ENCODE measurements at regions not wholly inside any gene's neighbourhood (a gene's known extent, or its start where the extent isn't known, plus 50 kb on each side); places are given as distances from the start of the nearest gene placed in this dataset.

DNA sequence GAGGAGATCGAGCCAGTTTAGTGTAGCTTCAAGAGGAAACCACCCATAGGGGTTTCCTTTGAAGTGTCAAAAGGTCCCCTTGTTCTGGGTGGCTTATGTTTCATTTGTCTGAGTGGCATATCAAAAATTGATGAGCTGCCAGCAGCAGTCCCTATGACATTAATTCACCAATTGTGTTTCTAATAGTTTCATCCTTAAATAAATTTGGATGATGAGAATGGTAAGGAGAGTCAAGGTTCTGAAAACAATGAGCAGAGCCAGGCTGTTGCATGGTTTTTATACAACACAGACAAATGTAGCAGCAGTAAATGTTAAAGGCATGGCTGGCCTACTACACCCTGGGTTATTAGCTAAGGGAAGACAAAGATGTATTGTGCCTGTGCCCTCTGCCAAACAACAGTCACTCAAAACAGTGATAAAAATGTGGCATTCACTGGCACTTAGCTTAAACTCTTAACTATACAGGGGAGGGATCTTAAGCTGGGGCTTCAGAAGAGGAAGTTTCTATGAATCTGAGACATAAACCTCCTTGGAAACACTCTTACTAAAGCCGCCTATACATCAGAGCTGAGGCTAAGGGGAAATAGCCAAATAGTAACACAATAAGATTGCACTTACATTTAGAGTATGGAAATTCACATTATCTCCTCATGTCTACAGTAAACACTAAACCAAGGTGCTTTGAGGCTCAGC lies 200.5 kb downstream of the POU4F1 start:
- Mint-ChIP-seq H3K4me3 (no peak overlapping the region), H3K4me1 (no peaks in the 10 kb centered on the region), H3K27me3 (ENCODE audit: low read depth) (no peaks in the 10 kb centered on the region), H3K9me3 (no peaks in the 10 kb centered on the region), H3K36me3 (ENCODE audit: low read depth) (no peaks in the 10 kb centered on the region), H3K27ac (no peak overlapping the region)
- TF ChIP-seq, protein P1, sequence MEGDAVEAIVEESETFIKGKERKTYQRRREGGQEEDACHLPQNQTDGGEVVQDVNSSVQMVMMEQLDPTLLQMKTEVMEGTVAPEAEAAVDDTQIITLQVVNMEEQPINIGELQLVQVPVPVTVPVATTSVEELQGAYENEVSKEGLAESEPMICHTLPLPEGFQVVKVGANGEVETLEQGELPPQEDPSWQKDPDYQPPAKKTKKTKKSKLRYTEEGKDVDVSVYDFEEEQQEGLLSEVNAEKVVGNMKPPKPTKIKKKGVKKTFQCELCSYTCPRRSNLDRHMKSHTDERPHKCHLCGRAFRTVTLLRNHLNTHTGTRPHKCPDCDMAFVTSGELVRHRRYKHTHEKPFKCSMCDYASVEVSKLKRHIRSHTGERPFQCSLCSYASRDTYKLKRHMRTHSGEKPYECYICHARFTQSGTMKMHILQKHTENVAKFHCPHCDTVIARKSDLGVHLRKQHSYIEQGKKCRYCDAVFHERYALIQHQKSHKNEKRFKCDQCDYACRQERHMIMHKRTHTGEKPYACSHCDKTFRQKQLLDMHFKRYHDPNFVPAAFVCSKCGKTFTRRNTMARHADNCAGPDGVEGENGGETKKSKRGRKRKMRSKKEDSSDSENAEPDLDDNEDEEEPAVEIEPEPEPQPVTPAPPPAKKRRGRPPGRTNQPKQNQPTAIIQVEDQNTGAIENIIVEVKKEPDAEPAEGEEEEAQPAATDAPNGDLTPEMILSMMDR (IDR thresholded peaks at IDR 0.05; ENCODE audit: unreplicated experiment in 3 of 3), result no peak

- Mint-ChIP-seq H3K27ac (no peak overlapping the region), H3K4me1 (no peaks in the 10 kb centered on the region), H3K9me3 (no peaks in the 10 kb centered on the region), H3K27me3 (ENCODE audit: low read depth) (no peaks in the 10 kb centered on the region), H3K36me3 (ENCODE audit: low read depth) (no peaks in the 10 kb centered on the region), H3K4me3 (no peak overlapping the region)
- TF ChIP-seq, protein P1 (IDR thresholded peaks at IDR 0.05; ENCODE audit: unreplicated experiment in 3 of 3), result no peak
These were observed 201.3 kb downstream of the POU4F1 start for GRCh38 chr13:78401873-78402707.

DNA sequence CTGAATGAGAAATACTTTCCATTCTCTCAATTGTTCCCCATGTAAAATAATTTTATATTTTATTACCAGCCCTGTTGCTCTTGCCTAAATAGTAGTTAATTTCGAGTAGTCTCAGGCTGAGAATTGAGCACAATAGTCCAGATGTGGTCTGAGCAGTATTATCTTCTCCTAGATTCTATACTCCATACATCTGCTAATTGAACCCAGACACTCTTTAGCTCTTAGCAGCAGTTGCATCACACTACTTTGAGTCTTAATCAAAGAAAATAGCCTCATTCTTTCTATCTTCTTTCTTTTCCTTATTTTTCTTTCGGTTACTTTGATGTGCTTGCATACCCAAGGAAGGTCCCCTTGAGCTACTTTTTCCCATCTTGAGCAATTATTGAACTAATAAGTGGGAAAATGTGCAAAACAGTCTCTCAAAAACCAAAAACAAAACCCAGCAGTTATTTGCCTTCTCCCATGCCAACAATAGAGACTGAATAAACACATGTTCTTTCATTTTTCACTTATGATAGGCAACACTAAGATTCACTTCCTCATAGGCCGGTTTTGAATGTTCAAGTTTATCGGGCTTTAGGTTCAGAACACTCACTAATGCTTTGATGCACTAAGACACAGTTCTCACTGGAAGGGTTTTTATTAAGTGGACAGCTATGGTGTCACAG lies 204.5 kb downstream of the POU4F1 start:
- Mint-ChIP-seq H3K27ac (no peak overlapping the region), H3K4me3 (no peak overlapping the region), H3K4me1 (no peaks in the 10 kb centered on the region), H3K27me3 (ENCODE audit: low read depth) (no peaks in the 10 kb centered on the region), H3K9me3 (no peaks in the 10 kb centered on the region), H3K36me3 (ENCODE audit: low read depth) (no peaks in the 10 kb centered on the region)
- TF ChIP-seq, protein P1 (IDR thresholded peaks at IDR 0.05; ENCODE audit: unreplicated experiment in 3 of 3), result no peak

DNA sequence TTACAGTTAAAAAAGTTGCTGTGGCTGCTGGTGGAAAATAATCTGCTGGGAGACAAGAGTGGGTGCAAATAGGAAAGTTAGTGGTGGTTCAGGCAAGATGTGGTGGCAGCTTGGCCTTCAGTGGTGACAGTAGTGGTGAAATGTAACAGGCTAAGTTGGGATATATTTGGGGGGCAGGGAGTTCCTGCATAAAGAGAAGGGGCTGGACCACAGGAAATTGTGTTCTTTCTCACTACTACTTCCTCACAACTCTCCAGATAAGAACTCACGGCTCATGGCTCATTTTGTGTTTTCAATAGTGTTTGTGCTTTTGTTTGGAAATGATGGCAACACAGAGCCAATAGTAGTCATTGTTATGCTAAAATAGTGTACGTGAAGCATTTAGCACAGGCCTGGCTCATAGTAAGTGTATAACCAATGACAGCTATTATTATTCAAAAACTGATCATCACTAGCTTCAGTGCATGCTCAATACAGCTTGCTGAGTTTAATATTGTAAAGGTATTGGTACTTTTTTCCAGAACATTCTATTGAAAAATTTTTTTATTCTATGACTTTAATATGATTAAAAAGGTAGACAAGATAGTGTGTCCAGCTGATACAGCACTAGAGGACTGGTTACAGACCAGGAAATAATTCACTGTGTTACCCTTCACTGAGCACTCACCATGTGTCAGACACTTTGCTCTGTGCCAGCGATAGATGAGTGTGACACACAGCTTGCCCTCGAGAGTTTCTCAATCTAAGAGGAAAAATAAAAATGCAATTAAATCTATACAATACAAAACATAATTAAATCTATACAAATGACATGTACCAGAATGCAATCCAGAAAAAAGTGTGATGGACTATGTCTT lies 209.8 kb downstream of the POU4F1 start:
- Mint-ChIP-seq H3K4me1 (no peaks in the 10 kb centered on the region), H3K4me3 (no peak overlapping the region), H3K36me3 (ENCODE audit: low read depth) (no peaks in the 10 kb centered on the region), H3K9me3 (no peaks in the 10 kb centered on the region), H3K27me3 (ENCODE audit: low read depth) (no peaks in the 10 kb centered on the region), H3K27ac (no peak overlapping the region)
- TF ChIP-seq, protein P1 (IDR thresholded peaks at IDR 0.05; ENCODE audit: unreplicated experiment in 3 of 3), result no peak

GRCh38 chr13:78383899-78384298 lies 219.5 kb downstream of the POU4F1 start:
- H3K27me3 Mint-ChIP-seq (ENCODE audit: low read depth), result no peaks in the 10 kb centered on the region
- H3K36me3 Mint-ChIP-seq (ENCODE audit: low read depth), result no peaks in the 10 kb centered on the region
- no peaks in the 10 kb centered on the region for H3K9me3 Mint-ChIP-seq
- TF ChIP-seq, protein P1 (IDR thresholded peaks at IDR 0.05; ENCODE audit: unreplicated experiment in 3 of 3), result no peak
- H3K4me3 Mint-ChIP-seq, result no peak overlapping the region
- no peak overlapping the region for H3K27ac Mint-ChIP-seq
- H3K4me1 Mint-ChIP-seq, result no peaks in the 10 kb centered on the region

Data from nephron (organoid).